ENCODE measurements at regions not wholly inside any gene's neighbourhood (a gene's known extent, or its start where the extent isn't known, plus 50 kb on each side); places are given as distances from the start of the nearest gene placed in this dataset.
"Not testable (repeated sequence)": the region's sequence is repeated elsewhere in the genome, so short reads cannot be mapped to it uniquely, and the experiment has no call there.

DNA sequence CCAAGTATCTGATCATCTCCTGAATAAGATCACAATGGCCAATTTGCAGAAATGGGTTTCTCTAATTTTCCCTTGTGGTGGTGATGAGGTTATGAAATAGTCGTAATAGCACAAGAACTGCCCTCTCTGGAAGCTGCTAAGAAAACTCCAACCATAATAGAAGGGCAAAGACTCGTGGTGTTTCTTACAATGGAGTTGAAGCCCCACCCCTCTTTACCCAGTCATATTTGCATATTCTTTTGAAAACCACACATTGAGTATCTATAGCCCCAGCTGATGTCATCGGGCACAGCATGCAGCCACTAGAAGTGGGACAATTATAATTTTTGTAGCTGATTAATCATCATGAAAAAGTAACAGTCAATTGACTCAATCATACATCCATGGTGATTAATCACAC, 452.1 kb upstream of the POU3F2 start:
- Histone ChIP-seq H3K9ac (ENCODE audit: insufficient read length, low read depth) (no peak overlapping the region), H3K4me1 (ENCODE audit: insufficient read depth, insufficient read length) (no peaks in the 10 kb centered on the region), H3K4me3 (ENCODE audit: insufficient read length, low read depth) (no peak overlapping the region), H3K9me3 (ENCODE audit: insufficient read depth, low read length) (no peaks in the 10 kb centered on the region), H3K36me3 (ENCODE audit: insufficient read depth, insufficient read length, low read length) (no peaks in the 10 kb centered on the region), H3K27me3 (ENCODE audit: insufficient read depth, insufficient read length) (no peaks in the 10 kb centered on the region)
- no peak for DNase-seq (ENCODE audit: low read depth, low spot score)
- TF ChIP-seq YY1 (IDR thresholded peaks at IDR 0.05; ENCODE audit: insufficient read depth, insufficient read length): no peak
- TF ChIP-seq ZNF274 (IDR thresholded peaks at IDR 0.05; ENCODE audit: low read depth, low read length): no peak
- TF ChIP-seq SUZ12 (IDR thresholded peaks at IDR 0.05; ENCODE audit: extremely low read depth, insufficient read depth, insufficient read length): no peak

- no peaks in the 10 kb centered on the region for H3K36me3 ChIP-seq (ENCODE audit: insufficient read depth, insufficient read length, low read length)
These were observed 450.0 kb upstream of the POU3F2 start for GRCh38 chr6:98384334-98384733.

GRCh38 chr6:98384801-98385200, 449.6 kb upstream of the POU3F2 start:
- Histone ChIP-seq H3K4me3 (ENCODE audit: insufficient read length, low read depth) (no peak overlapping the region), H3K9ac (ENCODE audit: insufficient read length, low read depth) (no peak overlapping the region), H3K36me3 (ENCODE audit: insufficient read depth, insufficient read length, low read length) (no peaks in the 10 kb centered on the region), H3K27me3 (ENCODE audit: insufficient read depth, insufficient read length) (no peaks in the 10 kb centered on the region), H3K9me3 (ENCODE audit: insufficient read depth, low read length) (no peaks in the 10 kb centered on the region), H3K4me1 (ENCODE audit: insufficient read depth, insufficient read length) (no peaks in the 10 kb centered on the region)
- DNase-seq (ENCODE audit: low read depth, low spot score): no peak
- TF ChIP-seq YY1 (IDR thresholded peaks at IDR 0.05; ENCODE audit: insufficient read depth, insufficient read length): no peak
- TF ChIP-seq ZNF274 (IDR thresholded peaks at IDR 0.05; ENCODE audit: low read depth, low read length): no peak
- TF ChIP-seq SUZ12 (IDR thresholded peaks at IDR 0.05; ENCODE audit: extremely low read depth, insufficient read depth, insufficient read length): no peak

More at GRCh38 chr6:98384334-98384733, 450.0 kb upstream of the POU3F2 start:
- no peaks in the 10 kb centered on the region for H3K9me3 ChIP-seq (ENCODE audit: insufficient read depth, low read length)
- no peak for DNase-seq (ENCODE audit: low read depth, low spot score)
- H3K27me3 ChIP-seq (ENCODE audit: insufficient read depth, insufficient read length): no peaks in the 10 kb centered on the region
- H3K4me3 ChIP-seq (ENCODE audit: insufficient read length, low read depth): no peak overlapping the region
- no peak for TF ChIP-seq YY1 (IDR thresholded peaks at IDR 0.05; ENCODE audit: insufficient read depth, insufficient read length)
- TF ChIP-seq ZNF274 (IDR thresholded peaks at IDR 0.05; ENCODE audit: low read depth, low read length): no peak
- TF ChIP-seq SUZ12 (IDR thresholded peaks at IDR 0.05; ENCODE audit: extremely low read depth, insufficient read depth, insufficient read length): no peak
- H3K9ac ChIP-seq (ENCODE audit: insufficient read length, low read depth): no peak overlapping the region
- H3K4me1 ChIP-seq (ENCODE audit: insufficient read depth, insufficient read length): no peaks in the 10 kb centered on the region

- no peaks in the 10 kb centered on the region for H3K9me3 ChIP-seq (ENCODE audit: insufficient read depth, low read length)
- no peak overlapping the region for H3K4me3 ChIP-seq (ENCODE audit: insufficient read length, low read depth)
- no peak overlapping the region for H3K9ac ChIP-seq (ENCODE audit: insufficient read length, low read depth)
- no peaks in the 10 kb centered on the region for H3K27me3 ChIP-seq (ENCODE audit: insufficient read depth, insufficient read length)
- no peak for DNase-seq (ENCODE audit: low read depth, low spot score)
- H3K4me1 ChIP-seq (ENCODE audit: insufficient read depth, insufficient read length): no peaks in the 10 kb centered on the region
- no peaks in the 10 kb centered on the region for H3K36me3 ChIP-seq (ENCODE audit: insufficient read depth, insufficient read length, low read length)
- no peak for TF ChIP-seq ZNF274 (IDR thresholded peaks at IDR 0.05; ENCODE audit: low read depth, low read length)
- TF ChIP-seq SUZ12 (IDR thresholded peaks at IDR 0.05; ENCODE audit: extremely low read depth, insufficient read depth, insufficient read length): no peak
- TF ChIP-seq YY1 (IDR thresholded peaks at IDR 0.05; ENCODE audit: insufficient read depth, insufficient read length): no peak
These were observed 438.7 kb upstream of the POU3F2 start for GRCh38 chr6:98395610-98396166.

- Histone ChIP-seq H3K36me3 (ENCODE audit: insufficient read depth, insufficient read length, low read length) (no peaks in the 10 kb centered on the region), H3K9ac (ENCODE audit: insufficient read length, low read depth) (no peak overlapping the region), H3K9me3 (ENCODE audit: insufficient read depth, low read length) (no peaks in the 10 kb centered on the region), H3K4me3 (ENCODE audit: insufficient read length, low read depth) (no peak overlapping the region), H3K27me3 (ENCODE audit: insufficient read depth, insufficient read length) (no peaks in the 10 kb centered on the region), H3K4me1 (ENCODE audit: insufficient read depth, insufficient read length) (no peaks in the 10 kb centered on the region)
- no peak for DNase-seq (ENCODE audit: low read depth, low spot score)
- TF ChIP-seq YY1 (IDR thresholded peaks at IDR 0.05; ENCODE audit: insufficient read depth, insufficient read length) (no peak), SUZ12 (IDR thresholded peaks at IDR 0.05; ENCODE audit: extremely low read depth, insufficient read depth, insufficient read length) (no peak), ZNF274 (IDR thresholded peaks at IDR 0.05; ENCODE audit: low read depth, low read length) (no peak)
These were observed 418.3 kb upstream of the POU3F2 start for GRCh38 chr6:98416027-98416426.

DNA sequence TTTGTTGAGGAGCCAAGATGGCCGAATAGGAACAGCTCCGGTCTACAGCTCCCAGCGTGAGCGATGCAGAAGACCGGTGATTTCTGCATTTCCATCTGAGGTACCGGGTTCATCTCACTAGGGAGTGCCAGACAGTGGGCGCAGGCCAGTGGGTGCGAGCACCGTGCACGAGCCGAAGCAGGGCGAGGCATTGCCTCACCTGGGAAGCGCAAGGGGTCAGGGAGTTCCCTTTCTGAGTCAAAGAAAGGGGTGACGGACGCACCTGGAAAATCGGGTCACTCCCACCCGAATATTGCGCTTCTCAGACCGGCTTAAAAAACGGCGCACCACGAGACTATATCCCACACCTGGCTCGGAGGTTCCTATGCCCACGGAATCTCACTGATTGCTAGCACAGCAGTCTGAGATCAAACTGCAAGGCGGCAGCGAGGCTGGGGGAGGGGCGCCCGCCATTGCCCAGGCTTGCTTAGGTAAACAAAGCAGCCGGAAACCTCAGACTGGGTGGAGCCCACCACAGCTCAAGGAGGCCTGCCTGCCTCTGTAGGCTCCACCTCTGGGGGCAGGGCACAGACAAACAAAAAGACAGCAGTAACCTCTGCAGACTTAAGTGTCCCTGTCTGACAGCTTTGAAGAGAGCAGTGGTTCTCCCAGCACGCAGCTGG, 417.7 kb upstream of the POU3F2 start:
- not testable (repeated sequence) for H3K4me3 ChIP-seq (ENCODE audit: insufficient read length, low read depth); H3K4me1 ChIP-seq (ENCODE audit: insufficient read depth, insufficient read length); H3K9me3 ChIP-seq (ENCODE audit: insufficient read depth, low read length); H3K27me3 ChIP-seq (ENCODE audit: insufficient read depth, insufficient read length); H3K9ac ChIP-seq (ENCODE audit: insufficient read length, low read depth); H3K36me3 ChIP-seq (ENCODE audit: insufficient read depth, insufficient read length, low read length)
- peak; percentile 36 for DNase-seq (ENCODE audit: low read depth, low spot score)

GRCh38 chr6:98433325-98434056, 400.9 kb upstream of the POU3F2 start:
- Histone ChIP-seq H3K27me3 (ENCODE audit: insufficient read depth, insufficient read length) (no peaks in the 10 kb centered on the region), H3K4me3 (ENCODE audit: insufficient read length, low read depth) (no peak overlapping the region), H3K36me3 (ENCODE audit: insufficient read depth, insufficient read length, low read length) (no peaks in the 10 kb centered on the region), H3K9ac (ENCODE audit: insufficient read length, low read depth) (no peak overlapping the region), H3K9me3 (ENCODE audit: insufficient read depth, low read length) (no peaks in the 10 kb centered on the region), H3K4me1 (ENCODE audit: insufficient read depth, insufficient read length) (no peaks in the 10 kb centered on the region)
- TF ChIP-seq YY1 (IDR thresholded peaks at IDR 0.05; ENCODE audit: insufficient read depth, insufficient read length) (no peak), SUZ12 (IDR thresholded peaks at IDR 0.05; ENCODE audit: extremely low read depth, insufficient read depth, insufficient read length) (no peak), ZNF274 (IDR thresholded peaks at IDR 0.05; ENCODE audit: low read depth, low read length) (no peak)
- no peak for DNase-seq (ENCODE audit: low read depth, low spot score)
